Stimulated activated CD4-positive, alpha-beta T cell treated with anti-CD3 and anti-CD28 coated beads, Interleukin-4, amount 100 ng/mL, for 24 hours (primary cell): ENCODE measurements at regions not wholly inside any gene's neighbourhood (a gene's known extent, or its start where the extent isn't known, plus 50 kb on each side); places are given as distances from the start of the nearest gene placed in this dataset.
"Not testable (repeated sequence)": the region's sequence is repeated elsewhere in the genome, so short reads cannot be mapped to it uniquely, and the experiment has no call there.

Experiments used
- DNase-seq: peaks from one replicate; pipeline ENCODE4 v3.0.0-alpha.2; 2020

DNA sequence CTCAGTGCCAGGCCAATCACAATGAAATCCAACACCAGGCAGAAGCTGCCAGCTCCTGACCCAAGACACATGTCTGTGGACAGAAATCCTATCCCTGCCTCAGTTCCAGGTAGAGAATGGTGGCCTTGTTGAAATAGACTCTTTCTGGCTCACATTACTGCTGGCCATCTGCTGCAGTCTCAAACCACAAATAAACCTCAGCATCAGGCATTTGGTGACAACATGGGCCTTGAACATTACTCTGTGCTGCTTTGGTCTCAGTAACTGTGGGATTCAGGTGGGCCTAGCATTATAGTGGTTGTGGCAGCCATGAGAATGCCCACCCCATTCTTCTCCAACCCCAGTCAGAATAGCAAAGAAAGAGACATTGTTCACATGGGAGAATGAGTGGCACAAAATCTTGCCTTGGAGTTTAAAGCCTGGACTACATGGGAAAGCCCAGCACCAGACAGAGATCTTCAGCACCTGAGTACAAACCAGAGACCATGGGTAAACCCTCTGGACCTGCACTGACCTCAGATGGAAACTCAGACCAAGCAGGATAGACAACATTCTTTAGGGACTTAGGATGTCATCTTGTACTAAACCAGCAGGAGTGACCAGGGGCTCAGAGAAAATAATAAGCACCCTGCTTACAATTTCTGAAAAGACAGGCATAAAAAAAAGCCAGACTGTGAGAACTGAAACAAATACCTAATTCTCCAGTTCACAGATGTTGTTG is 50.4 kb upstream of the TRAM1L1 start:
- no peak for DNase-seq

DNA sequence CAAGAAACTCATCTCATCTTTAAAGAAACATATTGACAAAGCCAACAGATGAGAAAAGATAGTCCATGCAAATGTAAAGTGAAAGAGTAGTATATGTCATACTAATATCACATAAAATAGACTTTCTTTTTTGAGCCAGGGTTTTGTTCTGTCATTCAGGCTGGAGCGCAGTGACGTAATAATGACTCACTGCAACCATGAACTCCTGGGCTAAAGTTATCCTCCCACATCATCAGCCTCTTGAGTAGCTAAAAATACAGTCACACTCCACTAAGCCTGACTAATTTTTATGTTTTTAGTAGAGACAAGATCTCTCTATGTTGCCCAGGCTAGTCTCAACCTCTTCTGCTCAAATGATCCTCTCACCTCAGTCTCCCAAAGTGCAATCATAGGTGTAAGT is 51.8 kb upstream of the TRAM1L1 start:
- DNase-seq = no peak

DNA sequence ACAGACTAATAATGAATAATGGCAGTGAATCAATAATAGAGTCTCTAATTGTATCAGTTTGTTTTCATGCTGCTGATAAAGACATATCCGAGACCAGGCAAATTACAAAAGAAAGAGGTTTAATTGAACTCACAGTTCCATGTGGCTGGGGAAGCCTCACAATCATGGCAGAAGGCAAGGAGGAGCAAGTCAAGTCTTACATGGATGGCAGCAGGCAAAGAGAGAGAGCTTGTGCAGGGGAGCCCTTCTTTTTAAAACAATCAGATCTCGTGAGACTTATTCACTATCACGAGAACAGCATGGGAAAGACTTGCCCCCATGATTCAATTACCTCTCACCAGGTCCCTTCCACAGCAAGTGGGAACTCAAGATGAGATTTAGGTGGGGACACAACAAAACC is 53.4 kb upstream of the TRAM1L1 start:
- DNase-seq = not testable (repeated sequence)

DNA sequence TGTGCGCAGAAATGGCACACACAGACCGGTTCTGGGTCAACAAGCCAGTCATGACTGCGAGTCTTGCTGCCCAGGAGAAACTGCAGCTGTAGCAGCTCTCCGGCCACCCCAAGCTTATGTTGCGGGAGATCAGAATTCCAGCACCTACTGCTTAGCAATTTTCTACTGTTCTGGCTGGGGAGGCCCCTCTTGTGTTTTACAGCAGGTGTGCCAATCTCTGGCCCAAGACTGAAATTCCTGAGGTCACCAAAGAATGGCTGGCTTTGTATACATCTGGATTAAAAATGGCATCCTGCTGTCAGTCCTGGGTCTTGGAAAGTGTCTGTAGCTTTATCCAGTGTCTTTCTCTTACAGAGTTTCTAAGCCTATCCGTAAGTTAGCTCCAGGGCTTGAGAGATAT is 68.9 kb upstream of the TRAM1L1 start:
- DNase-seq = no peak

DNA sequence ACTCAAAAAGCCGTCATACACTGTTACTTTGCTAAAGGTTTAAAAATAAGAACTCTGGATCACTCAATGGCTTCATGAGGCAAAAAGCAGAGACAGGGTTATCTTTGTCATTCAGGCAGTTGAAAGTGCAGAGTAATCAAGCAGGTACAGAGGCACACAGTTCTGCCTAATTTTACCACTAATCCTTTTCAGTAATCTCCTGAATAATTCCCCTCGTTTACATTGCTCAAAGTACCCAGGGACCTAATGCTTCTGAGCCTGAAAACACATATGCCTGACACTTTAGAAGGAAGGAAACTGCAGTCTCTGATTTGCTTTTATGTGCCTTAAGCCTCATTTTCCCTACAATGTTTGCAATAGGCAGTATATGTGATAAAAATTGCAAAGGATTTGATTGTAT is 71.4 kb upstream of the TRAM1L1 start:
- DNase-seq = no peak

DNA sequence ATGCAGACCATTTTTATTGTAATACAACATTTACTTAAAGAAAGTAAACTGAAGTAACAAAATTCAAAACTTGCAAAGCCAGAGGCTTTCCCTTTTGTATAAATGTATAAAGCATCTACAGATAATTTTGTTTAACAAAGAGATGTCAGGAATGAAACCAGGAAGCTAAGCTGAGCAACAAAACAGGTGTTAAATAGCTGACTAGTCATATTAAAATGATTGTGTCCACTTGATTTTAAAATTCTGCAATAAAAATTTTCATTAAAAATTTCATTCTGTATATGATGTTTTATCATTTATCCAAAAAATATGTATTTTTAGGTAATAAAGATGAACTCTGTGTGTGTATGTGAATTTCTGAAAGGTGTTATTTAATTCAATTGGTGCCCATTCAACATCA is 72.0 kb upstream of the TRAM1L1 start:
- DNase-seq = no peak

DNA sequence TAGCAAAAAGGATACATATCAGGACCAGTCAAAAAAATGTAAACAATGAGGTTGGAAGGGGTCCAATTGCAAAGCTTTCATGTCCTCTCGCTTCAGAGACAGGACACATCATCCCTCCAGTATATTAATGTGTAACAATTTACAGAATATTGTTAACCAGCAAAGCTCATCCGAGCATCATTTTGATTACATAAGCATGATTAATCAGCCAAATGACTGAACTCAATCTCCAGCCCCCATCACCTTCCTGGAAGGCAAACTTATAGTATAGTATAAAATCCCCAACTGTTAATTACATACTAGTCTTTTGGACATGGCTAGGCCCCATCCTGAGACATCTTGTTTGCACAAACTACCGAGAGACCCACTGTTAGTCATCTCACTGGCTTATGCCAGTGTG is 77.6 kb upstream of the TRAM1L1 start:
- DNase-seq = no peak

DNA sequence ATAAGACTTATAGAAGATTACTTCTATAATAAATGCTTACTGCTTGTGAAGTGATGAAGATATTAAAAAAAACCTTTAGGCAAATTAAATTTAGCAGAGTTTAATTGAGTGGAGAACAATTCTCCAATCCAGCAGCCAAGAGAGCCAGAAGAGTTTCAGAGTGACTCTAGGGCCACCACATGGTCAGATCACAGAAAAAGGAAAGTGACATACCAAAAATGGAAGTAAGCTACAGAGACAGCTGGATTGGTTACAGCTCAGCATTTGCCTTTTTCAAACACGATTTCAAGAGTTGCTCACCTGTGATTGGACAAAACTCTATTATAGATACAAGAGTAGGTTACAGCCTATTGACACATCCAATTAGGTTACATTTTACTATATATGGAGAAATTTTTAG is 79.0 kb upstream of the TRAM1L1 start:
- no peak for DNase-seq

DNA sequence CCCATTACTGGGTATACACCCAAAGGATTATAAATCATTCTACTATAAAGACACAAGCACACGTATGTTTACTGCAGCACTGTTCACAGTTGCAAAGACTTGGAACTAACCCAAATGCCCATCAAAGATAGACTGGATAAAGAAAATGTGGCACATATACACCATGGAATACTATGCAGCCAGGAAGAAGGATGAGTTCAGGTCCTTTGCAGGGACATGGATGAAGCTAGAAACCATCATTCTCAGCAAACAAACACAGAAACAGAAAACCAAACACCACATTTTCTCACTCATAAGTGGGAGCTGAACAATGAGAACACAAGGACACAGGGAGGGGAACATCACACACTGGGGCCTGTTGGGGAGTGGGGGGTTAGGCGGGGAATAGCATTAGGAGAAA is 90.0 kb upstream of the TRAM1L1 start:
- DNase-seq = not testable (repeated sequence)

DNA sequence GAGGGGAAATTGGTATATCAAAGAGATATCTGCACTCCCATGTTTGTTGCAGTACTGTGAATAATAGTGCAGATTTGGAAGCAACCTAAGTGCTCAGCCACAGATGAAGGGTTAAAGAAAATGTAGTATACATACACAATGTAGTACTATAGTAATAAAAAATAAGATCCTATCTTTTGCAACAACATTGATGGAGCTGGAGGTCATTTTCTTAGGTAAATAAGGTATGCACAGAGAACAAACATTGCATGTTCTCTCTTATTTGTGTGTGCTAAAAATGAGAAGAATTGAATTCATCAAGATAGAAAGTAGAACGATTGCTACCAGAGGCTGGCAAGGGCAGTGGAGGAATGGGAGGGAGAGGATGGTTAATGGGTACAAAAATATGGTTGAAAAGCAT is 117.9 kb upstream of the TRAM1L1 start:
- DNase-seq = no peak

DNA sequence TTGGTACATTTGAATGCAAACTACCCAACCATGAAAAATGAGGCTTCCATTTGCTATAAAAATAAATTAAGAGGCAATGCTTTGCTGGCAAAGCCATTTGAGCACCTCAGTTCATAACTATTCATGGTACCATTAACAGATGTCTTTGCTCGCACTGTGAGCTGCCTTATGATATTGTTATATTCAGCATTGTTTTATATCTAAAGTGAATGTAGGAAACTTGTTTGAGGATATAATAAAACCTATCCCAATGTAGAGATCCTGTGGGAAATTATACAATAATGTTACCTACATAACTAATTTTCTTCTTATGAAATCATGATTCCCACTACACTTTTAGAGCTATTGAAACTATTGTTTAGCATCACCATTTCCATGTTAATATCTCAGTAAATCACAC is 125.2 kb upstream of the TRAM1L1 start:
- DNase-seq = no peak

DNA sequence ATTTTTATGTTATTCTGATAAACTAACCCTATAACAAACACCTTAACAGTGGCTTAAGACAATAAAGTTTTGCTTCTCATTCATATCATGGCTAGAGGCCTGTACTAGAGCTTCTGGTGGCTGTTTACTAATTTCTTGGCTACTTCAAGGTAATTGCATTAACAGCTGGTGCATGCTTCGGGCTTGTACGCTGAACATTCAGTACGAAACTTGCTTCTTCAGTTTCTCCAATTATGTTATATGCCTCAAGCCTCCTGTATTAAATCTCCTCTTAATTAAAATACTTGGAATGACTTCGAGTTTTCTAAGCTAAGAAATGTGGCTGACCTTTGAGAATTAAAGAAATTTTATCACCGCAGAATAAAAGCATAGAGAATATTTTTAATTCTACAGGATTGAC is 138.9 kb upstream of the TRAM1L1 start:
- DNase-seq = no peak

DNA sequence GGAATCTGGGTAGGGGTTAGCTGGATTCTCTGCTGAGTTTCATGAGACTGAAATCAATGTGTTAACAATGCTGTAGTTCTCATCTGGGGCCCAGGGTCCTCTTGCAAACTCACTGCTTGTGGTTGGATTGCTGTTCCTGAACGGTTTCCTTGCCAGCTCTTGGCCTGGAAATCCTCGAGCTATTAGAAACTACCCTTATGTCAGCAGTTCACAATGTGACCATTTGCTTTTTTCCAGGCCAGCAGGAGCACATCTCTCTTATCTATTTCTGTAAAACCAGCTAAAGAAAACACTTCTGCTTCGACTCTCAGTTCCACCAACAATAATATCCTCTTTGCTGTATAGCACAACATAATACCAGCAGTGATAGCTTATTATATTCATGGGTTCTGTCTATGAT is 140.1 kb upstream of the TRAM1L1 start:
- no peak for DNase-seq

DNA sequence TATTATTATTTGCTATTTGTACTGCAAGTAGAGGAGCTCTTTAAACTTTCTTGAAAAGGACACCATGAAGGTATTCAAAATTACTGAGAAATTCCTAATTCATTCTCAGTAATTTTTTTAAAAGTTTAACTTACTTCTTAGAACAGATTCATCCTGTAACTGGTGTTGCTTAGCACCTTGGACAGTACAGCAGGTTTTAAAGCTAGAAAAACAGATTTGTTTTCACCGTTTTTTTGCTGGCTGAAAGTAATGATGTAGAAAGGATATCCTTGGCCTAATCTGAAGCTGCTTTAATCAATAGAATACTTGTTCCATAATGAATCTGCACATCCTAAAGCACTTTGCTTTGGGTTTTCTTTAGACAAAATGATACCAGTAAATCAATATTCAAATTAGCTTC is 142.5 kb upstream of the TRAM1L1 start:
- no peak for DNase-seq

DNA sequence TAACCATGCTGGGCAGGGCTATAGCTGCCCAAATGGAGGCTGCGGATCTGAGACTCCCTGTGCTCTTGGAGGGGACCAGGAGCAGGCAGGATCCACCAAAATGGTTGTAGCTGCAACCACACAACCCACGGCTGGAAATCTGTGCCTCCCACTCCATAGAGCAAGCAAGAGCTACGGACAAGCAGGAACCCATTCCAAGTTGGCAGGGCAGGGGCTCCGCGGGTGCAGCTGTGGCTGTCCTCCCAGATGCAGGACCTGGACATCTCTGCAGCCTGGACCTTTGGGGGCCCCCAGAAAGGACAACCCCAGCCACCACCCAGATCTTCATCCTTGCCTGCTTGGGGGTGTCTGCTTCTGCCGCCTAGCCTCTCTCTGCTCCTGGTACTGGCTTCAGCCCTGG is 154.1 kb upstream of the TRAM1L1 start:
- no peak for DNase-seq

DNA sequence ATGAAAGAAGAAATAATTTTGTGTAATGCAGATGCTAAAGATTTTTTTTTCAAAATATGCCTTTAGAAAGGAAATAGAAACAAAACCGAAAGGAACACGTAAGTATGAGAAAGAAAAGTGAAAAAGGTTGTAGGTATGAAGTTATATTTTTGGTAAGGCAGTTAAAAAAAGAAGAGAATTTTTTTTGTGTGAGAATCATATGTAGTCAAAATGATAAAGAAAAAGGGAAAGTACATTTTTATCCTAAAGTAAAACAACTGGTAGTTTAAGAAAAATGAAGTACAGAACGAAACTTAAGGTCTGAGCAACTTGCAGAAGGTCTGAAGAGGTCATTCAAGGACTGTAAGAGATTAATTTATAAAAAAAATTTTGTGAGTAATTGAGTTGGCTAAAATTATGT is 164.0 kb upstream of the TRAM1L1 start:
- DNase-seq = no peak

DNA sequence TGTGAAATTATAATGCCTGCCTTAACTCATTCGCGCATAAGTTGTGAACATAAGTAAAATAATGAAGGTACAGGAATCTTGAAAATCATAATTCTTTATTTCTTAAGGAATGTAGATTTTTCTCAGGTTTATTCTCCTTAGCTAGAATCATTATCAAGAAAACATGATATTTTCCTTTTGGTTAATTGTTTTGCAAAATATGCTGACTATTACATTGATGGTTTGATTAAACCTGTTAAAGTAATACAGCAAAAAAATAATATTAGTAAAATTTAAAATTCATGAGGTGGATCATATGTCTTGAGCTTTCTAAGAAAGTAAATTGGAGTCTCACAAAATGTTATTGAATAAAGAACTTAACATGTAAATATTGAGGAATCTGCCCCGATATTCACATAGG is 178.7 kb upstream of the TRAM1L1 start:
- no peak for DNase-seq

DNA sequence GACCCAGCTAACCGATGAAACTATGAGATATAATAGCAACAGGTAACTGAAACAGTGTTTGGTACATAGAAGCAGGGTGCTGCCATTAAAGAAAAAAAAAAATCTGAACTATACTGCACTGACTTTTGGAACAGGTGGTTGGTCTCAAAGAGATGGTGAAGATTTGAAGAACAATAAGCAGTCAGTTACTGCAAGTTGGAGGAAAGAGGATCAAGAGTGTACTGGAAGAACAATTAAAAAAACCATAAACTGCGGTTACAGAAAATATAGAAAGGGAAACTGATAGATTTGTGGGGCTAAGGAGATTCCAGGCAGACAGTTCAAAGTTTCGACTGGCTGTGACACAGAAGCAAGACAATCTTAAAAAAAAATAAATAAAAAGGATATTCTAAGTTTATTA is 181.9 kb upstream of the TRAM1L1 start:
- no peak for DNase-seq

DNA sequence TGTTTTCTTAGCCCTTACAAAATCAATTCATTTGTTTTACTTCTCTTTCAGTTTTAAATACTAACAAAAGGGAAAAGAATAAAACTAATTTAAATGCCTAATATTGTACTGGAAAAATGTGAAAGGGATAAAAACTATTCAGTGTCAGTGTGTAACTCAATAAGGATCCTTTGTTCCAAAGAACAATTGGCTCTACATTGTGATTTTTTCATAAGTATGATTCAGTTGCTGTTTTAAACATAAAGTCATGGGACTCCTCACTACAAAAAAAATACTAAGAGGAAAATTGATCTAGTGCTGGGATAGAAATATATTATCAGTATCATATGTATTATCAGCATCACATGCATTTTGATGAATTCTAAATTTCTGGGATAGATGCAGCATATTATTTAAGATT is 199.4 kb upstream of the TRAM1L1 start:
- no peak for DNase-seq

DNA sequence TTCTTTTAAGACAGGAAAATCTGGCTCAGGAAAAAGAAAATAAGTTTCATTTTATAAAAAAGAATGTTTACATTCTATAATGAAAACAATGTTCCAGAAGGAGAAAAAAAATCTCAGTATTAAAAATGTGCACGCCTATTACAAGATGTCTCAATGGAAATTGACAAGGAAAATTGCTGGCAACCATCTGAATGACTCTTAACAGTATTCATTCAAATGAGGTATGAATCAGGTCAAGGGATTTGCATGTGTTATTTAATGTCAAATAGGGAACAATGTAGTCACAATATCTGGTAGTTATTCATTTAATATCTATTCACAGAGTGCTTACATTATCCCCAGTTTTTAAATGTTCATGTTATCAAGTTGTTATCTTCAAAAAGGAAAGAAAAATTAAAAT is 208.4 kb upstream of the TRAM1L1 start:
- DNase-seq = no peak

DNA sequence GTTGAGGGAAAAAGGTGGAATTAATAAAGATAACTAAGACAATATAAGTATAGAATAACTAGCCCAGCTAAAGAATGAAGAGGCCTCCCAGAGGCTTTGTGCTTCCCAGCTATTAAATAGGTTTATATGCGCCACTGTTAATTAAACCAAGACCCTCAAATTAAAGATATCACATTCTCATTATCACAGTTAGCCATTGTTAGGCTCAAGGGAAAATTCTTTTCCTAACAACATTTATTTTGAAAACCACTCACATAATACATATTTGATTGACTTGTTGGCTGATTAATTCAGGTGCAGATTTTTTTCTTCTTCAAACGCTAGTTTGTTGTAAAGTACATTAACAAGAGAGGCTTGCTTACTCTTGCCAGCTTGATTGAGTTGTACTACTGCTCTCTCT is 216.8 kb upstream of the TRAM1L1 start:
- DNase-seq = no peak

DNA sequence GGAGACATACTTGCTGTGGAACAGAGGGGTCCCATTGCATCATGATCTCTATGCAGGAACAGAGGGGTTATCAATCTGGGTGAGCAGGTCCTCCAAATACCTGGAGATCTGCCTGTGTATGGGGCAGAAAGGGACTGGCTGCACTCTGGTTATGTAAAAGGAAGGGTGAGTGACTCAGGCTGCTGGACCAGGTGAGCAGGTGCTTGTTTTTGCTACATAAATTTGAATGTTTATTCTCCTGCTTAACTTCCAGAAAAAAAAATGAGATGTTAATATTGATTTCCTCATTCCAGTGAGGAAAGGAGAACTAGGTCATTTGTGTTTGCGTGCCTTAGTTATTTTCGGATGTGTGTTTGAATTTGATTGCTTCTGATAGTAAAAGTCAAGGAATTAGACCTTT is 225.8 kb upstream of the TRAM1L1 start:
- DNase-seq = no peak

DNA sequence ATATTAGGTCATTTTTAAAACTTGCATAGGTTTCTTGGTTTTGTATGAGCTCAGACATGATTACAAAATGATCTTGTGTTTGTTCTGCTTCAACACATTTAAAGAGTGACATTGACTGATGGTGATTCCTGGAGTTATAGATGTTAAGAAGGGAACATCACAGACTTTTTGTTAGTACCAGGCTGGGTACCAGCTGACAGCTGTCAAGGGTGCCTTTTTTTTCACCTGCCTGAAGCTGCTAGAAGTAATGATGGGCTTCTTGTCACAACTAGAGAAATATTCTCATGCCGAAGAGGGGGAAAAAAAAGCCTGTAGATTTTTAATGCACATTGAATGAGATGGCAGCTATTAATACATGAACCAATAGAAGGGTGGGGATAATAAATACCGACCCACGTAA is 226.6 kb upstream of the TRAM1L1 start:
- no peak for DNase-seq

DNA sequence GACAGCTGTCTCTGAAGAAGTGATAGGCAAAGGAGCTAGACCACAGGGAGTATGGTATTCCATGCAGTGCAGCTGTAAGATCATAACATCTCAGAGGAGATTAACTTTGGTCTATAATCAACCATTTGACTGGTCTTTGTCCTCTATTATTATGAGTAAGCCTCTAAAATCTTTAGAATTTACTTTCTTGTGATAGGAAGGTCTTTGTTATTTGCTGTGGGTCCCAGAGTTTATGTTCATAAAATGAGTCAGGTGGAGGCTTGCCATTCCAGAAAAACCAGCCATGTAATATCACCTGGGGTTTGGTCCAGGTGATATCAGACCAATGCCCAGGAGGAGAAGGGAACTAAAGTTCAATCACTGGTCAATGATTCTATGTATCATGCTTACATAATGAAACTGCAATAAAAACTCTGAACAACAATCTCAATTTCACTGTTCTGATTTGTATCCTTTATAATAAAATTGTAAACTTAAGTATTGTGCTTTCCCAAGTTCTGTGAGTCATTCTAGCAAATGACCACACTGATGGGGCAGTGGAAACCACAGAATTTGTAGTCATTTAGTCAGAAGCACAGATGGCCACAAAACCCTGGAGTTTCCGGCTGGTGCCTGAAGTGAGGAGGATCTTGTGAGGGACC is 239.6 kb upstream of the TRAM1L1 start:
- DNase-seq = no peak

DNA sequence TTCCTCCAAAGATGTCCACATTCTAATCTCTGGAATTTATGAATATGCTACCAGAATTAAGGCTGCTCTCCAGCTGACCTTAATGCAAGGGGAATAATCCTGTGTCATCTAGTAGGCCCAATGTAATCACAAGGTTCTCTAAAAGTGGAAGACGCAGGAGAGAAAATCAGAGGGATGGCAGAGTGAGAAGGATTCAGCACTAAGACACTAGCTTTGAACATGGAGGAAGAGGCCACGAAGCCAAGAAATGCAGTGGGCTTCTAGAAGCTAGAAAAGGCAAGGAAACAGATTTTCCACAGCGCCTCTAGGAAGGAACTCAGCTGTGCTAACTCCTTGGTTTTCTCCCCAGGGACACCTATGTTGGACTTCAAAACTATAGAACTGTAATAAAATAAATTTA is 240.7 kb upstream of the TRAM1L1 start:
- no peak for DNase-seq
